ENCODE measurements at regions not wholly inside any gene's neighbourhood (a gene's known extent, or its start where the extent isn't known, plus 50 kb on each side); places are given as distances from the start of the nearest gene placed in this dataset.

DNA sequence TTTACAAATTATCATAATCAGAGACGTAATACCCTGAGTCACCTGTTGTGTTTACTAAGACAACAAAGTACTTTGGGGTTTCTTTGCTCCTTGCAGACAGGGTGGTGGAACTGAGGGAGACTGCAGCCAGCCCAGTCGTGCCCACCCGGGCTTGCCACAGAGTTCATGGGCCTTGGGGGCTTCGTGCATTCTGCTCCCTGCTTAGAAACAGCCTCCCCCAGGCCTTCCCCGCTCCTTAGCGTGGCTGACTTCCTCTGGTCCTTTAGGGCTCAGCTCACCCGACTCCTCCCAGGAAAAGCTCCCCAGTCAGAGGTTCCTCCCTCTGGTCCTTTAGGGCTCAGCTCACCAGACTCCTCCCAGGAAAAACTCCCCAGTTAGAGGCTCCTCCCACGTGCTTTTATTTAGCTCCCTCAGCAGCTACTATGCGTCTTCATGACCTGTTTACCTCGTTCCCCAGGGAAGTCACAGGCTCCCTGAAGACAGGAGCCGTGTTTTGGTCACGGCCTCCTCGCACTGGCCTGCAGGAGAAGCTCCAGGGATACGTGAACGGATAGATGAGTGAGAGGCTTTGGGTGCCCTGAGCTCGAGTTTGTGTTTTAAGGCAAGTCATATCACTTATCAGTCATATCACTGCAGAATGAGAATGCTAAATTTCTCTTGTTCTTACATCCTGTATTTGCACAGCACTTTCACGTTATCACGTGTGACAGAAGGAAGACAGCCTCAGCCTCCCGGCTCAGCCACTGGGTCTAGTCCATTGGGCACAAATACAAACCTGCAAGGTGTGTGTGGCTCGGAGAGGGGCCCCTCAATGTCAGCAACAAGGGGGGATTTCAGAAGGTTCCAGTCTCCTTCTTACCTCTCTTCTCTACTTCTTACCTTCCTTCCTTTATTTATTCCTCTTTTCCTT lies 52.7 kb upstream of the VIPR2 start:
- H3K27me3 ChIP-seq (ENCODE audit: control insufficient read depth, insufficient read depth, low read length) = no peaks in the 10 kb centered on the region
- H3K9ac ChIP-seq (ENCODE audit: low read depth, low read length) = no peak overlapping the region
- no peak overlapping the region for H3K27ac ChIP-seq (ENCODE audit: low read depth, low read length)
- H3K4me3 ChIP-seq (ENCODE audit: low read depth, low read length) = no peak overlapping the region
- no peaks in the 10 kb centered on the region for H3K4me1 ChIP-seq (ENCODE audit: control insufficient read depth, insufficient read depth, low read length)
- H3K36me3 ChIP-seq (ENCODE audit: control insufficient read depth, insufficient read depth, low read length) = no peaks in the 10 kb centered on the region
- H3K9me3 ChIP-seq (ENCODE audit: control insufficient read depth, insufficient read depth, low read length) = peaks cover 90% of the 10 kb centered on the region

GRCh38 chr7:159196584-159196983 lies 51.9 kb upstream of the VIPR2 start:
- H3K36me3 ChIP-seq (ENCODE audit: control insufficient read depth, insufficient read depth, low read length) = no peaks in the 10 kb centered on the region

DNA sequence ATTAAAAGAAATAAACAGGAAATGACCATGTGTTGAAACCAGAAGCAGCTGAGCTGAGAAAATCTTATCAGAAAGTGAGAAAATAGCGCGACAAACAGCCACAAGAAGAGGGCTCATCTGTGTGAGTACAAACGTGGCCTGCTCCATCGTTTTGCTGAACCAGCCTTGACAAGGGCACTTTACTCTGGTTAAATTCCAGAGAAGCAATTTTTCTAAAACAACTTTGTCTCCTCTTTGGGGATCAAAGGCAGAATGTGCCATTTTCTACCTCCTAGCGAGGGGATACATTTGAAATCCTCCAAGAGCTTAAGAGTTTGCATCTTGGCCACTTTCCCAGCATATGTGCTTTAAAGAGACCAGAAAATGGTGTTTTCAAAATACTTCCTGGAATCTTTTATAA lies 51.3 kb upstream of the VIPR2 start:
- H3K4me1 ChIP-seq (ENCODE audit: control insufficient read depth, insufficient read depth, low read length) = no peaks in the 10 kb centered on the region
- H3K9ac ChIP-seq (ENCODE audit: low read depth, low read length) = no peak overlapping the region
- H3K9me3 ChIP-seq (ENCODE audit: control insufficient read depth, insufficient read depth, low read length) = peaks cover 89% of the 10 kb centered on the region

More at GRCh38 chr7:159196584-159196983, 51.9 kb upstream of the VIPR2 start:
- H3K9ac ChIP-seq (ENCODE audit: low read depth, low read length) = no peak overlapping the region
- H3K4me3 ChIP-seq (ENCODE audit: low read depth, low read length) = no peak overlapping the region
- H3K9me3 ChIP-seq (ENCODE audit: control insufficient read depth, insufficient read depth, low read length) = peaks cover 90% of the 10 kb centered on the region
- H3K4me1 ChIP-seq (ENCODE audit: control insufficient read depth, insufficient read depth, low read length) = no peaks in the 10 kb centered on the region
- H3K27me3 ChIP-seq (ENCODE audit: control insufficient read depth, insufficient read depth, low read length) = no peaks in the 10 kb centered on the region
- H3K27ac ChIP-seq (ENCODE audit: low read depth, low read length) = no peak overlapping the region

More for the DNA sequence above, 51.3 kb upstream of the VIPR2 start:
- Histone ChIP-seq H3K27ac (ENCODE audit: low read depth, low read length) (no peak overlapping the region), H3K4me3 (ENCODE audit: low read depth, low read length) (no peak overlapping the region), H3K27me3 (ENCODE audit: control insufficient read depth, insufficient read depth, low read length) (no peaks in the 10 kb centered on the region), H3K36me3 (ENCODE audit: control insufficient read depth, insufficient read depth, low read length) (no peaks in the 10 kb centered on the region)

Data from HUES48 (cell line).